ENCODE measurements at regions not wholly inside any gene's neighbourhood (a gene's known extent, or its start where the extent isn't known, plus 50 kb on each side); places are given as distances from the start of the nearest gene placed in this dataset.

DNA sequence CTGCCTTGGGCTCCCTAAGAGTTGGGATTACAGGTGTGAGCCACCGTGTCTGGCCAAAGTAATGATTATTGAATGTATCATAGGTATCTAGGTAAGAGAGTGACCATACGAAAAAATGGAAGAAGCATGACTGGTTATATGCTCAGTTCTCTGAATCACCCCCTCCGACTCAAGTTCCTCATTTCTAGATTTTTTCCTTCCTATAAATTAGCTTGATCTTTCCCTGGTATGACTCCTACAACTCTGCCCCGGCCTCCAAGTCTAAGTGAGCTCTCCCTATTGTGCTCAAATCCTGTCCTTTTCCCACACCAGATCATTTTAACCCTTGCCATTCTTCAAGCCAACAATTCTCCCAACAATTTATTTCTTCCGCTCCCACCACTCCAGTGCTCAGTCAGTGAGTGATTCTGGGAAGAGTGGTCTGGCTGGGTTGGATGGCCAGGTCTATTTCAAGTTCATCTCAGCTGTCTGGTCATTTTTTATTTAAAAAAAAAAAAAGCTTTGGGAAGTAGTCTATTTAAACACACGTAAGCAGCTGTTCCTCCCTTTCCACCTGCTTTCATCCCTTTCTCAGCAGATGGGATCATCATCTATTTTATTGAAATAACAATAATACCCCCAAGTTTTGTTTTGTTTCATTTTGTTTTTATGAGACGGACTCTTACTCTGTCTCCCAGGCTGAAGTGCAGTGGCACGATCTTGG, 120.2 kb upstream of the HS3ST2 start:
- TF ChIP-seq CTCF (IDR thresholded peaks at IDR 0.05) (no peak), POLR2A (IDR thresholded peaks at IDR 0.05) (no peak)

Data from testis (tissue), 2 donors.